ENCODE measurements at regions not wholly inside any gene's neighbourhood (a gene's known extent, or its start where the extent isn't known, plus 50 kb on each side); places are given as distances from the start of the nearest gene placed in this dataset.

- no peak for DNase-seq
Observed at GRCh38 chr9:88033359-88033702, 59.0 kb upstream of the CDK20 start.

GRCh38 chr9:88028338-88028737, 54.0 kb upstream of the CDK20 start:
- no peak for DNase-seq

- no peak for DNase-seq
Observed at GRCh38 chr9:88026118-88026479, 51.8 kb upstream of the CDK20 start.

- no peak for DNase-seq
Observed at GRCh38 chr9:88025411-88026117, 51.2 kb upstream of the CDK20 start.

GRCh38 chr9:88024896-88025295, 50.6 kb upstream of the CDK20 start:
- DNase-seq: no peak
